DMS114 treated with DMSO at 0.1 percent for 48 hours (cell line): ENCODE measurements at regions not wholly inside any gene's neighbourhood (a gene's known extent, or its start where the extent isn't known, plus 50 kb on each side); places are given as distances from the start of the nearest gene placed in this dataset.
"Not testable (repeated sequence)": the region's sequence is repeated elsewhere in the genome, so short reads cannot be mapped to it uniquely, and the experiment has no call there.

ENCODE experiments used
- DNase-seq: peaks from one replicate; lab custom pipeline; 2025; ENCODE audit not compliant: unreplicated experiment; lab: John Stamatoyannopoulos, UW

GRCh38 chr1:102535829-102536505, 539.2 kb upstream of the OLFM3 start:
- DNase-seq = no peak

- DNase-seq = no peak
Measured at GRCh38 chr1:102531036-102531435, 534.3 kb upstream of the OLFM3 start.

- no peak for DNase-seq
Measured at GRCh38 chr1:102529446-102529845, 532.7 kb upstream of the OLFM3 start.

GRCh38 chr1:102500758-102501157, 504.0 kb upstream of the OLFM3 start:
- no peak for DNase-seq

GRCh38 chr1:102498929-102499328, 502.2 kb upstream of the OLFM3 start:
- no peak for DNase-seq

GRCh38 chr1:102497810-102498209, 501.1 kb upstream of the OLFM3 start:
- DNase-seq = not testable (repeated sequence)

GRCh38 chr1:102472520-102472919, 475.8 kb upstream of the OLFM3 start:
- no peak for DNase-seq

GRCh38 chr1:102470767-102471166, 474.0 kb upstream of the OLFM3 start:
- no peak for DNase-seq

- DNase-seq = no peak
Measured at GRCh38 chr1:102466487-102466886, 469.8 kb upstream of the OLFM3 start.

- DNase-seq = no peak
Measured at GRCh38 chr1:102463328-102463727, 466.6 kb upstream of the OLFM3 start.

GRCh38 chr1:102442317-102442716, 445.6 kb upstream of the OLFM3 start:
- DNase-seq = not testable (repeated sequence)

GRCh38 chr1:102435483-102435882, 438.8 kb upstream of the OLFM3 start:
- DNase-seq = no peak

- peak; percentile 5 for DNase-seq
Measured at GRCh38 chr1:102434421-102434820, 437.7 kb upstream of the OLFM3 start.

GRCh38 chr1:102431253-102431652, 434.5 kb upstream of the OLFM3 start:
- DNase-seq = no peak

- no peak for DNase-seq
Measured at GRCh38 chr1:102420034-102420433, 423.3 kb upstream of the OLFM3 start.
